ENCODE measurements at regions not wholly inside any gene's neighbourhood (a gene's known extent, or its start where the extent isn't known, plus 50 kb on each side); places are given as distances from the start of the nearest gene placed in this dataset.

DNA sequence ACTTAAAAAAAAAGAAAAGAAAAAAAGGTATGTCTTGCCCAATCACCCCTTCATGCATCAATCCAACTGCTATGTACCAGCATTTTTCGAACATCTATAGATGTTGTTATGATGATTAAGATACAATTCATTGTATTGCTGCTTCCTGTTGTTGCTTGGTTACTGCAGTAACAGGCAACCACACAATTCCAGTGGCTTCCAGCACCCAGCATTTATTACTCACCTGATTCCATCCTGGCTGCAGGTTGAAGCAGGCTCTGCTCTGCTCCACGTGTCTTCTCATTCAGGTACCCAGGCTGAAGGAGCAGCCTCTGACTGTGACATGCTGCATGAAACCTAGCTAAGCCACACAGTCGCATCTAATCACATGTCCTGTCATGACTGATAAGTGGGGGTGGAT is 196.9 kb downstream of the INO80D start:
- no peak for TF ChIP-seq POLR2A (IDR thresholded peaks at IDR 0.05)
- TF ChIP-seq, protein P1, sequence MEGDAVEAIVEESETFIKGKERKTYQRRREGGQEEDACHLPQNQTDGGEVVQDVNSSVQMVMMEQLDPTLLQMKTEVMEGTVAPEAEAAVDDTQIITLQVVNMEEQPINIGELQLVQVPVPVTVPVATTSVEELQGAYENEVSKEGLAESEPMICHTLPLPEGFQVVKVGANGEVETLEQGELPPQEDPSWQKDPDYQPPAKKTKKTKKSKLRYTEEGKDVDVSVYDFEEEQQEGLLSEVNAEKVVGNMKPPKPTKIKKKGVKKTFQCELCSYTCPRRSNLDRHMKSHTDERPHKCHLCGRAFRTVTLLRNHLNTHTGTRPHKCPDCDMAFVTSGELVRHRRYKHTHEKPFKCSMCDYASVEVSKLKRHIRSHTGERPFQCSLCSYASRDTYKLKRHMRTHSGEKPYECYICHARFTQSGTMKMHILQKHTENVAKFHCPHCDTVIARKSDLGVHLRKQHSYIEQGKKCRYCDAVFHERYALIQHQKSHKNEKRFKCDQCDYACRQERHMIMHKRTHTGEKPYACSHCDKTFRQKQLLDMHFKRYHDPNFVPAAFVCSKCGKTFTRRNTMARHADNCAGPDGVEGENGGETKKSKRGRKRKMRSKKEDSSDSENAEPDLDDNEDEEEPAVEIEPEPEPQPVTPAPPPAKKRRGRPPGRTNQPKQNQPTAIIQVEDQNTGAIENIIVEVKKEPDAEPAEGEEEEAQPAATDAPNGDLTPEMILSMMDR (IDR thresholded peaks at IDR 0.05), result no peak
- DNase-seq (ENCODE audit: low spot score in 2 of 2), result peak; percentile 35 to 82
- WGBS, 2 donors, result 31 to 42% methylated on average over 3 of the region's 3 CpGs
- intact Hi-C loops (cut with DNase I; ENCODE audit: low total_unique reads), result loop anchor here (10.0 kb wide), 1 partner anchor 124 kb away; no protein-coding TSS in a partner anchor
- H3K4me3 ChIP-seq (ENCODE audit: low read depth, poor library complexity, severe bottlenecking), result no peak overlapping the region

DNA sequence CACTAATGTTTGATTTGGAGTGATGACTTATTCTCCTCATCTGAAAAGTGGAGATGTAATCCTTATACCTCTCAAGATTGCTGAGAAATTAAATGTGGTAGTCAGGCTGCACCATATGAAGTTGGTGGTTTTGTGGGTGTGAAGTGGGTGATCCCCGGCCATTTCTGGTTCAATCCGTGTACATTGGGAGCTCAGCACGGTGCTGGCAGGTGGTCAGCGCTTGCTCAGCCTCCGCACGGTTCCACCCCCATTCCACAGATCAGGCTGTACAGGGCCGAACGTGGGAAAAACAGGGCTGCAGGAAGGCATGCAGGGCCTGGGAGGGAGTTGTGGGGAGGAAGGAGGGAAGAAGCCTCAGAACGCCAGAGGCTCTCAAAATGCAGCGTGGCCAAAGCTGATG is 198.3 kb downstream of the INO80D start:
- intact Hi-C loops (cut with DNase I; ENCODE audit: low total_unique reads), result loop anchor here (10.0 kb wide), 1 partner anchor 123 kb away; no protein-coding TSS in a partner anchor
- 84 to 88% methylated on average over 10 of the region's 10 CpGs for WGBS, 2 donors
- TF ChIP-seq POLR2A (IDR thresholded peaks at IDR 0.05), result no peak
- TF ChIP-seq, protein P1 (IDR thresholded peaks at IDR 0.05), result no peak
- no peak overlapping the region for H3K4me3 ChIP-seq (ENCODE audit: low read depth, poor library complexity, severe bottlenecking)
- peak in 1 of 2 donors; percentile 75 for DNase-seq (ENCODE audit: low spot score in 2 of 2)

DNA sequence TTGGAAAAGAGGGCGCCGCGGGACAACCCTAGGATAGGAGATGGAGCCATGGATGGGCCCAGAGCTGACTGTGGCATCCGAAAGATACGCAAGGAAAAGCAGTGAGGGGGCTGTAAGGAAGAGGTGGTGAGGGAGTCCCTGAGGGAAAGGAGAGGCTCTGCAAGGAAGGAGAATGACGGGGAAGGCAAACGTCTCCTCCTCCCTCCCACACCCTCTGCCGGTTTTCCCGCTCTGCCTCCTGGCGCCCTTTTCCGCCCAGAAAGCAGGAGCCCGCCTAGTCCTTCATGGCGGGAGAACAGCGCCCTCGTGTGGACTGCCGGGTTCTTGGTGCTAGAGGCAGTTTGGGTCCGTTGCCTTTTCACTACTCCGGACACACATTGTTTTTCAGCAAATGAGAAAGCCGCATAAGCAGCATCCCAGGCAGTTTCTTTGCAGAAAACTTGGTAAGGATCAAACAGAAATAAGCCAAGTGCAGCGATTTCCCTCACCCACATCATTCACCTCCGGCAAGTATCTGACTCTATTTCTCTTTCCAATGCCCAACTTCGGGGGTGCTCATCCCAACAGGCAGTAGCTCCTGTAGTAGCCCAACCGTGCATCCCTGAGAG is 200.4 kb downstream of the INO80D start:
- TF ChIP-seq, protein P1 (IDR thresholded peaks at IDR 0.05), result peak in 1 of 3 donors; percentile 71
- no peak for TF ChIP-seq POLR2A (IDR thresholded peaks at IDR 0.05)
- 29 to 30% methylated on average over 23 of the region's 23 CpGs for WGBS, 2 donors
- peak; percentile 75 to 95 for DNase-seq (ENCODE audit: low spot score in 2 of 2)
- intact Hi-C loops (cut with DNase I; ENCODE audit: low total_unique reads), result loop anchor here (10.0 kb wide), 1 partner anchor 121 kb away; no protein-coding TSS in a partner anchor
- no peak overlapping the region for H3K4me3 ChIP-seq (ENCODE audit: low read depth, poor library complexity, severe bottlenecking)

DNA sequence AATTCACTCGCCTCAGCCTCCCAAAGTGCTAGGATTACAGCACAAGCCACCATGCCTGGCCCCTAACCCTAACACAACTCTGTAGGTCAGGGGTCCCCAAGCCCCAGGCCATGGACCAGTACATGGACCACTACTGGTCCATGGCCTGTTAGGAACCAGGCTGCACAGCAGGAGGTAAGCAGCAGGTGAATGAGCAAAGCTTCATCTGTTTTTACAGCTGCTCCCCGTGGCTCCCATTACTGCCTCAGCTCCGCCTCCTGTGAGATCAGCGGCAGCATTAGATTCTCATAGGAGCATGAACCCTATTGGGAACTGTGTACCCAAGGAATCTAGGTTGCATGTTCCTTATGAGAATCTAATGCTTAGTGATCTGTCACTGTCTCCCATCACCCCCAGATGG is 201.7 kb downstream of the NRP2 start:
- no peak for DNase-seq (ENCODE audit: low spot score in 2 of 2)
- WGBS, 2 donors, result 89 to 100% methylated on average over 4 of the region's 4 CpGs
- TF ChIP-seq POLR2A (IDR thresholded peaks at IDR 0.05), result no peak
- TF ChIP-seq, protein P1 (IDR thresholded peaks at IDR 0.05), result no peak
- H3K4me3 ChIP-seq (ENCODE audit: low read depth, poor library complexity, severe bottlenecking), result no peak overlapping the region
- intact Hi-C loops (cut with DNase I; ENCODE audit: low total_unique reads), result loop anchor here (10.0 kb wide), 1 partner anchor 119 kb away; no protein-coding TSS in a partner anchor

DNA sequence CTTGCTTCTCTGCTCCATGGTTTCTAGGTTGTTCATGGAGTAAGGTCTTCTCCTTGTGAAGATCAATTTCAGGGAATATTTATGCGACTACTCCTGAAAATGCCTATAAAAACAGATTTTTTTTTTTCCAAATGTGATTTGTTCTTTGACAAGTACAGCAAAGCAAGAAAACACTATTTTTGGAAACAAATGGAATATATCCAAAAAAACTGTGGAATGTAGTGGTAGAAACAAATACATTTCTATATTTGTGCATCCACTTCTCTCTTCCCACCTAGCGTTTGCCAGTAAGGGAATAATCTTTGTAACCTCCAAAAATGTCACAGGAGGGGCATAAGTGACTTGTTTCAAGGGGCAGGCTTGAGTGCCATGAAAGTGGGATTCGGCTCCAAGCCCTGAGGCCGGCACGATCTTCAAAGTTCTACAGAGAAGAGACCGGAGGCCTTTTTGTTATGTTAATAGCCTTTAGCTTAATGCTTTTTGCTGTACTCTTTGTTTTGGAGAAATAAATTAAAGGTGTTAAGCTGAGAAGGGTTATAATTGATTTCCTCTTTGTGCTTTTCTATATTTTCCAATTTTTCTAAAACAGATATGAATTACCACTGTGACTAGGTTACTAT is 200.6 kb downstream of the NRP2 start:
- intact Hi-C loops (cut with DNase I; ENCODE audit: low total_unique reads), result loop anchor here (10.0 kb wide), 1 partner anchor 118 kb away; no protein-coding TSS in a partner anchor
- DNase-seq (ENCODE audit: low spot score in 2 of 2), result no peak
- no peak overlapping the region for H3K4me3 ChIP-seq (ENCODE audit: low read depth, poor library complexity, severe bottlenecking)
- WGBS, 2 donors, result 83 to 90% methylated on average over 6 of the region's 6 CpGs
- TF ChIP-seq, protein P1 (IDR thresholded peaks at IDR 0.05), result no peak
- TF ChIP-seq POLR2A (IDR thresholded peaks at IDR 0.05), result no peak

Measured in lower leg skin (tissue), 4 donors.